ENCODE measurements at regions not wholly inside any gene's neighbourhood (a gene's known extent, or its start where the extent isn't known, plus 50 kb on each side); places are given as distances from the start of the nearest gene placed in this dataset.
"Not testable (repeated sequence)": the region's sequence is repeated elsewhere in the genome, so short reads cannot be mapped to it uniquely, and the experiment has no call there.

DNA sequence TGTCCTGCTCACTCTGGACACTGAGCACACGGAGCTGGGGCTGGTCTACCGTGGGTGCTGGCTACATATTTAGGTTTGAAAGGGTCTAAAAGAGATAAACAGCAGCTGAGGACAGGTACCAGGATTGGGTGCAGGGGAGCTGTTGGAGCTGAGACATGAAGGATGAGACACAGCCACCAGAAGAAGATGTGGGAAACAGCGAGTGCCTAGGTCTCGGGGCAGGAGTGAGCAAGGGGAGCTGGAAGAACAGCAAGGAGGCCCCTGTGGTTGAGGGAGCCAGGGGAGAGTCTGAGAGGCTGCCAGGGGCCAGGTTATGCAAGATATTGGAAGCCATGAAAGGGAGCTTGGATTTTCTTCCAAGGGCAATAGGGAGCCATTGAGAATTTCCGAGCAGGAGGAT is 434.0 kb upstream of the SULF2 start:
- no peak overlapping the region for H3K4me3 ChIP-seq (ENCODE audit: low read length)
- H3K27me3 ChIP-seq (ENCODE audit: low read depth, low read length) = peaks cover 9% of the 10 kb centered on the region; the same call in 1 of the 2 replicates
- no peak overlapping the region for H3K27ac ChIP-seq (ENCODE audit: low read length)
- TF ChIP-seq, protein P1, sequence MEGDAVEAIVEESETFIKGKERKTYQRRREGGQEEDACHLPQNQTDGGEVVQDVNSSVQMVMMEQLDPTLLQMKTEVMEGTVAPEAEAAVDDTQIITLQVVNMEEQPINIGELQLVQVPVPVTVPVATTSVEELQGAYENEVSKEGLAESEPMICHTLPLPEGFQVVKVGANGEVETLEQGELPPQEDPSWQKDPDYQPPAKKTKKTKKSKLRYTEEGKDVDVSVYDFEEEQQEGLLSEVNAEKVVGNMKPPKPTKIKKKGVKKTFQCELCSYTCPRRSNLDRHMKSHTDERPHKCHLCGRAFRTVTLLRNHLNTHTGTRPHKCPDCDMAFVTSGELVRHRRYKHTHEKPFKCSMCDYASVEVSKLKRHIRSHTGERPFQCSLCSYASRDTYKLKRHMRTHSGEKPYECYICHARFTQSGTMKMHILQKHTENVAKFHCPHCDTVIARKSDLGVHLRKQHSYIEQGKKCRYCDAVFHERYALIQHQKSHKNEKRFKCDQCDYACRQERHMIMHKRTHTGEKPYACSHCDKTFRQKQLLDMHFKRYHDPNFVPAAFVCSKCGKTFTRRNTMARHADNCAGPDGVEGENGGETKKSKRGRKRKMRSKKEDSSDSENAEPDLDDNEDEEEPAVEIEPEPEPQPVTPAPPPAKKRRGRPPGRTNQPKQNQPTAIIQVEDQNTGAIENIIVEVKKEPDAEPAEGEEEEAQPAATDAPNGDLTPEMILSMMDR (IDR thresholded peaks at IDR 0.05; ENCODE audit: low read depth, low read length) = no peak
- no peaks in the 10 kb centered on the region for H3K4me1 ChIP-seq (ENCODE audit: low read length)
- H3K36me3 ChIP-seq (replicated peaks; ENCODE audit: low read depth, low read length) = no peaks in the 10 kb centered on the region
- no peaks in the 10 kb centered on the region for H4K20me1 ChIP-seq (ENCODE audit: insufficient read depth, low read length)
- no peak overlapping the region for H2AFZ ChIP-seq (ENCODE audit: low read depth, low read length)
- no peak overlapping the region for H3K4me2 ChIP-seq (ENCODE audit: low read length)
- no peaks in the 10 kb centered on the region for H3K9me3 ChIP-seq (ENCODE audit: insufficient read depth, low read length)
- H3K9ac ChIP-seq (ENCODE audit: low read length) = no peak overlapping the region
- H3K79me2 ChIP-seq (ENCODE audit: low read length) = no peaks in the 10 kb centered on the region

DNA sequence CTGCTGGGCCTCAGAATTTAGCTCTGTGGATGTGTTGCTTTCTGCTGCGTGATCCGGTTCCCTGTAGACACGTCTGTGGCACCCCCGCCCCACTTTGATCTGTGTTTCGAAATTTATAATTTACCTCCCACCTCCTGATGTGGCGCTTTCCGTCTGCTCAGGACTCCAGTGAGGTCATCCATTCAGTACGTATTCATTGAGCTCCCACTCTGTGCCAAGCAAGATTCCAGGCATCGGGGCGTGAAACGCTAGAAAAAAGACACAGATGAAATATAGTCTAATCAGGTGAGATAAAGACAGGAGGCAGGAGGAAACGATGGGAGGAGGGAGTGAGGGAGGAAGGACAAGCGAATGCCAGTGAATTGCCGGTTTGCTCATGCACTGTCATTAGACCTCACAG is 431.9 kb upstream of the SULF2 start:
- no peak overlapping the region for H3K27ac ChIP-seq (ENCODE audit: low read length)
- no peaks in the 10 kb centered on the region for H3K79me2 ChIP-seq (ENCODE audit: low read length)
- H3K9ac ChIP-seq (ENCODE audit: low read length) = no peak overlapping the region
- H4K20me1 ChIP-seq (ENCODE audit: insufficient read depth, low read length) = no peaks in the 10 kb centered on the region
- H3K27me3 ChIP-seq (ENCODE audit: low read depth, low read length) = 0 out of 2 replicates have a peak, but pooled peaks cover 3% of the 10 kb centered on the region
- TF ChIP-seq, protein P1 (IDR thresholded peaks at IDR 0.05; ENCODE audit: low read depth, low read length) = no peak
- no peak for TF ChIP-seq EZH2phosphoT487 (IDR thresholded peaks at IDR 0.05; ENCODE audit: low read depth)
- no peaks in the 10 kb centered on the region for H3K4me1 ChIP-seq (ENCODE audit: low read length)
- no peak overlapping the region for H2AFZ ChIP-seq (ENCODE audit: low read depth, low read length)
- no peaks in the 10 kb centered on the region for H3K9me3 ChIP-seq (ENCODE audit: insufficient read depth, low read length)
- no peak overlapping the region for H3K4me2 ChIP-seq (ENCODE audit: low read length)
- no peak overlapping the region for H3K4me3 ChIP-seq (ENCODE audit: low read length)
- no peaks in the 10 kb centered on the region for H3K36me3 ChIP-seq (replicated peaks; ENCODE audit: low read depth, low read length)

DNA sequence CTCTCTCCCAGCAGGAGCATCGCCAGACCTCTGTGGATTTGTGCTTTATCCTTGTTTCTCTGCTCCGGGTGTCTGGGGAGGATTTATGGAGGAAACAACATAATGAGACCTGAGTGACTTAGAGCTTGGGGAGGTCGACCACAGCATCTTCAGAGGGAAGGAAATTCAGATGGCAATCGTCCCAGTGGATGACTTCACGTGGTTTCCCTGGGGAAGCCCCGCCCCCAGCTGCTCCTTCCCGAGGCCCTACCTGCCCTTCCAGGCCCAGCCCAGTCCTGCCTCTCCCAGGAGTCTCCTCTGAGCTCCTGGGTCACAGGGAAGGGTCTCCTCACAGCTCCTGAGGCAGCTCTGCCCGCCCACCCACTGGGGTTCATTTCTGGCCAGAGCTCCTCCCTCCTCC is 430.3 kb upstream of the SULF2 start:
- H3K4me1 ChIP-seq (ENCODE audit: low read length) = no peaks in the 10 kb centered on the region
- H3K27ac ChIP-seq (ENCODE audit: low read length) = no peak overlapping the region
- no peak overlapping the region for H3K4me3 ChIP-seq (ENCODE audit: low read length)
- H3K27me3 ChIP-seq (ENCODE audit: low read depth, low read length) = peaks cover 4% of the 10 kb centered on the region; the same call in 1 of the 2 replicates
- H4K20me1 ChIP-seq (ENCODE audit: insufficient read depth, low read length) = no peaks in the 10 kb centered on the region
- H3K79me2 ChIP-seq (ENCODE audit: low read length) = no peaks in the 10 kb centered on the region
- H3K36me3 ChIP-seq (replicated peaks; ENCODE audit: low read depth, low read length) = no peaks in the 10 kb centered on the region
- no peak overlapping the region for H3K9ac ChIP-seq (ENCODE audit: low read length)
- H2AFZ ChIP-seq (ENCODE audit: low read depth, low read length) = no peak overlapping the region
- no peak overlapping the region for H3K4me2 ChIP-seq (ENCODE audit: low read length)
- no peaks in the 10 kb centered on the region for H3K9me3 ChIP-seq (ENCODE audit: insufficient read depth, low read length)
- TF ChIP-seq, protein P1 (IDR thresholded peaks at IDR 0.05; ENCODE audit: low read depth, low read length) = no peak
- no peak for TF ChIP-seq EZH2phosphoT487 (IDR thresholded peaks at IDR 0.05; ENCODE audit: low read depth)

DNA sequence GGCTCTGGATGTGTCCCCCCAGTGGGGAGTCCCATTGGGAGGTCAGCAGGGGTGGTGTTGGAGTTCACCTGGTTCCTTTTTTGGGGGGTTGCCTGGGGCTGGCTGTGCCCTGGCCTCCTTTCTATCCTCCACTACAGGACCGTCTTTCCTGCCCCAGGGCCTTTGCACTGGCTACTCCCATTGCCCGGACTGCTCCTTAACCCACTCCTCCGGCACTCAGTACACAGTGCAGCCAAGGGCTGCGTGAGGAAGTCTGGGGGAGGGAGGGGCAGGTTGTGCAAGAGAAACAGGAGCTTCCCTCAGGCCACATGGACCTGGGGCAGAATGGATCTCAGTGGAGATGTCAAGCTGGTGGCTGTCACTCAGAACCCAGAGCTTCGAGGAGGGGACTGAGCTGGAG is 429.3 kb upstream of the SULF2 start:
- H4K20me1 ChIP-seq (ENCODE audit: insufficient read depth, low read length) = no peaks in the 10 kb centered on the region
- no peaks in the 10 kb centered on the region for H3K79me2 ChIP-seq (ENCODE audit: low read length)
- H3K4me3 ChIP-seq (ENCODE audit: low read length) = no peak overlapping the region
- no peaks in the 10 kb centered on the region for H3K36me3 ChIP-seq (replicated peaks; ENCODE audit: low read depth, low read length)
- no peak overlapping the region for H3K4me2 ChIP-seq (ENCODE audit: low read length)
- TF ChIP-seq, protein P1 (IDR thresholded peaks at IDR 0.05; ENCODE audit: low read depth, low read length) = no peak
- TF ChIP-seq EZH2phosphoT487 (IDR thresholded peaks at IDR 0.05; ENCODE audit: low read depth) = no peak
- H3K9ac ChIP-seq (ENCODE audit: low read length) = no peak overlapping the region
- no peak overlapping the region for H2AFZ ChIP-seq (ENCODE audit: low read depth, low read length)
- no peak overlapping the region for H3K27ac ChIP-seq (ENCODE audit: low read length)
- no peaks in the 10 kb centered on the region for H3K9me3 ChIP-seq (ENCODE audit: insufficient read depth, low read length)
- H3K27me3 ChIP-seq (ENCODE audit: low read depth, low read length) = peaks cover 4% of the 10 kb centered on the region; the same call in 1 of the 2 replicates
- no peaks in the 10 kb centered on the region for H3K4me1 ChIP-seq (ENCODE audit: low read length)

DNA sequence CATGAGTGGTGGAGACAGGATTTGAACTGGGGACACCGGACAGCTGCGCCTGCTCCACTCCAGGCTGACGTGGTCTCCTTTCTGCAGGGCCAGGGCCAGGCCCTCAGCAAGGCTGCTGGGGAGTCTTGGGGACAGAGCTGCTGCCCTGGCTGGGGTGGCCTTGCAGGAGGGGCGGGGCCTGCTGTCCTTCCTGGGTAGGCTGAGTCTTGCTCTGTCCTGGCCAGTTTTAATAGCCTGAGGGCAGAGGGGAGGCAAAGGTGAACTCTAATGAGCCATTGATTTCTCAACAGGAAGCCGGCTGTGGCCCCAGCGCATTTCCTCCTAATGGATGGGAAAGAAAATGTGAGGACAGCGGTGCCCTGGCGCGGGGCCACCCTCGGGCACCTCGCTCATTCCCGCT is 428.4 kb upstream of the SULF2 start:
- not testable (repeated sequence) for H3K79me2 ChIP-seq (ENCODE audit: low read length); H3K4me2 ChIP-seq (ENCODE audit: low read length); H3K9me3 ChIP-seq (ENCODE audit: insufficient read depth, low read length); H3K9ac ChIP-seq (ENCODE audit: low read length); H2AFZ ChIP-seq (ENCODE audit: low read depth, low read length); H4K20me1 ChIP-seq (ENCODE audit: insufficient read depth, low read length); H3K27ac ChIP-seq (ENCODE audit: low read length); H3K36me3 ChIP-seq (replicated peaks; ENCODE audit: low read depth, low read length); H3K4me1 ChIP-seq (ENCODE audit: low read length); H3K27me3 ChIP-seq (ENCODE audit: low read depth, low read length); H3K4me3 ChIP-seq (ENCODE audit: low read length)
